DMS153 treated with DMSO at 0.1 percent for 48 hours (cell line): ENCODE measurements at regions not wholly inside any gene's neighbourhood (a gene's known extent, or its start where the extent isn't known, plus 50 kb on each side); places are given as distances from the start of the nearest gene placed in this dataset.
"Not testable (repeated sequence)": the region's sequence is repeated elsewhere in the genome, so short reads cannot be mapped to it uniquely, and the experiment has no call there.

Experiments
- DNase-seq: peaks from one replicate; lab custom pipeline; 2025; ENCODE audit not compliant: unreplicated experiment; lab: John Stamatoyannopoulos, UW

DNA sequence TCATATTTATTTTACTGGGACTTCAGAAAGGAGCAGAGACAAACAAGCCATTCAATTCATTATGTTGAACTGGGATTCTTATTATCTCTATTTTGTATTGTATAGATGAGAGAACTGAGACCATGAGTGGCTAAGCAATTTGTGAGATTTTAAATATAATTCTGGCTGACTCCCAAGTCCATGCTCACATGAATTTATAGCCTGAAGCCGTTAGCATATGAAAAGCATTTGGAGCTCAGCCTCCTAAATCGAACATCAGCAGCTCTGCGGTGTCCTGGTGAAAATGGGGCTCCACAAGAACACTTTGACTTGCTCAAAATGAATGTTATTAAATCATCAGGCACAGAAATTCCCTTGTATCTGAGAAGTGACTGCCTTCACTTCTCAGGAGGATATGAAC lies 96.8 kb upstream of the DPT start:
- no peak for DNase-seq

DNA sequence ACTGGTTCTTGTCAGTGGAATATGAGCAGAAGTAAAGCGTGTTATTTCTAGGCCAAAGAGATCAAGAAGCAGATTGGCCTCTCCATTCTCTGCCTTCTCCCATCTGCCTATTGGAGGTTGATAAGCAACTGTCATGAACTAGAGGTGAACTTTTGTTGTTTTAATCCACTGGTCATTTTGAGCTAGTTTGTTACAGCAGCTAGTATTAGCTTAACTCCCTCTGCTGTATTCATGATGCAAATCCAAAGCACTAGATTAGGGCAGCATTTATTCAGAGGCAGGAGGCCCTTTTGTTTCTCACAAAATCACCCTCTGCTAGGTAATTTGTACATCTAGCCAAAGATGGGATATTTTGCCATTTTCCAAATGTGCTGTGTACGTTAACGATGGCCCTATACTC lies 97.3 kb upstream of the DPT start:
- DNase-seq = no peak

DNA sequence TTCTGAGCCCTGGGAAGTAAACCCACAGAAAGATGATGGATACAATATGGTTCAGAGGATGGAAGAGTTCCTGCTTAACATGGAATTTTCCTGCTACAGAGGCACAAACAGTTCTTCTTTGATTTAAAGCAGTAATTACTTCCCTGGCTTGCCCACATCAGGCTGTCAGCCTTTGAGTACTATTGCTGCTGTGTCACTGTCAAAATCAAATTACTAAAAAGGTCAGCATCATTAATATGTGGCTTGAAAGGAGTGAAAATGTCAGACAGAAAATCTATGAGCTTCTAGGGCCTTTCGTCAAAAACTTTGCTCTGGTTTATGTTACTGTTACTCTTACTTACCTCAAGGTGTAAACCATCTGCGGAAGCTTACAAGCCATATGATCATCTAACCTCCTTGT lies 98.6 kb upstream of the DPT start:
- no peak for DNase-seq

DNA sequence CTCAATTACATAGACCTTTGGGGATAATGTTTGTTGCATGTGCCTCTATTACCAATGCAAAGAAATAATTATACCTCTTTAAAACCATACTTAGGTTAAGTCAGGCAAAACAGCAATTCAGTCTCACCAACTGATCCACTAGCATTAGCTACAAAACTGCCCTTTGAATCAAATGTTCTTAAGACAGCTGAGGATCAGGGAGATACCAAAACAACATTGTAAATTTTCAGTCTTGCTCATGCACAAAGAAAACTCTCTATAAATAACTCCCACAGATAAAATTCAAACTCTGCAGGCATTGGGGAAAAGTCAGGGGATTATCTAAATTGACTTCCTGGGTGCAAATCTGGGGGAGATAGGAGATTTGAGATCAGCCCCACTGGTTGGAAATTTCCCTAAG lies 100.9 kb upstream of the DPT start:
- DNase-seq = no peak

DNA sequence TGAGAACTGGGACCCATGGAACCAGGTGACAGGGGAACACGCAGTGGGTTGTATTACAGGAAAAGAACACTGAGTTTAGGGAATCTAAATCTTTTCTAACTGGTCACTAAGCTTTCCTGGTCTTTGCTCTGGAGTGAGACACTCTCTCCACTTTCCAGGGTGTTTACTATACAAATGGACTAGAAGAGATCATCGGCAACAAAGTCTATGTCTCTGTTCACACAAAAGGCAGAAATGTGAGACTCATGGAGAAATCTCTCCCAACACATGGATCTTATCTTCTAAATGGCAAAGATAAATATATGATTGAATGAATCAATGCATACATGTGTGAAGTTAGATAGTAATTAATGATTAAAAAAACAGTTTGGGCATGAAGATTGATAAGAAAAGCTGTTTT lies 101.6 kb upstream of the DPT start:
- no peak for DNase-seq

DNA sequence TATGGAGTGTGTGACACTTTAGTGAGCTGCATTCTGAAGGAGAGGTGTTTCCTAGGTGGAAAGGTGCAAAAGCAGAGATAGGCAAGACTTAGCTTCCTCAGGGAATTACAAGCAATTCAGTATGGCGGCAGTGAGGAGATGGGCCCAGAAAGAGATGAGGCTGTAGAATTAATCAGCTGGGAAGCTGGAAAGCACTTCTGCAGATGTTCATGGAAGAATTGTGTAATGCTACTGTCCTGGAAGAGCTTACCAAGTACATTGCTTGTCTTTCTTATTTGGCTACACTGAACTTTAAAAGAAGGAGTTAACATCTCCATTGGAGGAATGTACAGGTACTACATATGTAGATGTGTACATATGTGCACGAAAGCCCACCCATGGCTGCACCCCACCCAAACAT lies 103.7 kb upstream of the DPT start:
- no peak for DNase-seq

DNA sequence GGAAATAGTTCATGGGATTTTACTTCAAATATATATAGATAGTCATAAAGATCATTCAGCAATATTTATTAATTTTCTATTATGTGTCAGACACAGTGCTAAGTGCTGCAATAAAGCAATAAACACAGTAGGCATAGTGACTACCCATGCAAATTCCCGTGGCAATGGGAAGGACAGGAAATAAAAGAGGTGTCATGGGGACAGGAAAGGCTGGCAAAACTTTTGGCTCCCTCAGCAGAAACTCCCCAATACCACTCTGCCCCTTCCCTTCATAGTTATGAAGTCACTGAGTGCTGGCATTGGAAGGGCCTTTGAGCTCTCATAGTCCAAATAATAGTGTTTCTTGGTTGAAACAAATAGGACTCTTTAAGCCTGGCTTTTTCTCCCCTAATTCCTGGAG lies 104.4 kb upstream of the DPT start:
- no peak for DNase-seq

DNA sequence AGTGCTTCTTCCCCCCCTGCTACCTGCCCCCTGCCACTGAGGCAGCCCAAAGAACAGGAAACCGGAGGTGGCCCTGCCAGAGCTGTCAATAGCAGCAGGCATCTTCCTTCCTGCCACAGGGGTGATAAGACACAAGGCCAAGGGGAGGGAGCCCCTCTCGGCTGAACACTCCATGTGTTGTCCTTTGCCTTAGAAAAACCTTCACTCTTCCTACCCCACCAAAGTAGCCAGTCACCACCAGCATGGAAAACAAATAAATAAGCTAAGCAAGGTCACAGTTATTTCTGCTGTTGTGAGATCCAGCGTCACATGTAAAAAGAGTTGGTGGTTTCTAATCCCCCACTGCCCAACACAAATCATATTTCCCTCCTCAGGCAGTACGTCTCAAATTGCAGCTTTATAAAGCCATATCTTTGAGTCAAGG lies 104.8 kb upstream of the DPT start:
- no peak for DNase-seq

DNA sequence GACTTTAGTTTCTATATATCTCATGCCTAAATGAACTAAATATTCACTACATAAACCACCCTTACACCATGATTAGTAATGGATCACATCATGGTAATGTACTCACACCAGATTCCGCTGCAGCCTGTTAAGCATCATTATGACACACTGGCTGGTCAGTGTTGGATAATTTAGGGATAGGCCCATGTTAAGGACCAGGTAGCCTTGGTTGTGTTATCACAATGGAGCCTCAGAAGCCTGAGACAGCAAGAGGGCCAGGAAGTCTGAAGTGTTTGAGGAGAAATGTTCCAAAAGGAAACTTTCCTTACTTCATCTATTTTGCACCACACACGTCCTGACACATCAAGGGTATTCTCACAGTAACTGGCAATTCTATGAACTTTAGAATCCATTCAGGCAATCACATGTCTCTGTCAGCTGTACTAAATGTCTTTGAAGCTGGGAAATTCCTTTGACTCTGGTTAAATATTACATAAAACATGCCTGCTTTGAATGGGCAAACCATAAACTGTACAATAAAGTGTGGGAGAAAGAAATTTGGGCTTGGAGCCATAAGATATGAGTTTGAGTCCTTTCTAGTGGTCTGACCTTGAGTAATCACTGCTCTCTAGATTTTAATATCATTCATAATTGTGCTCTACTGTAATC lies 105.3 kb upstream of the DPT start:
- DNase-seq = no peak

DNA sequence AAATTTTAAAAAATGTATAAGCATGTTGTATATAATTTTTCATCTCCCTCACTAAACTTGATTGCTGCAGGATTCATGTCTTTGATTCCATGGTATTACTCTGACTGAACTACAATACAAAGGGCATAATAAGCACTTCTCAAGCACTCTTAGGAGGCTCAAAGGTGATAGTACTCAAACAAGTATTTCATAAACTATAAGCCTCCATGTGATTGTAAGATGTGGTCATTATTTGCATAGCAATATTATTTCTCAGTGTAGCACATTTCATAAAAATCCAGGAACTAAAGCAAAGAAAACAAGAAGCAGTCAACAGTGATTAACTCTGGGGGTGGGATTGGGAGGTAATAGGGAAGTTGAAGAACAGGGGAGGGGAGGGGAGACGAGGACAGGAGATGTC lies 106.2 kb upstream of the DPT start:
- no peak for DNase-seq

DNA sequence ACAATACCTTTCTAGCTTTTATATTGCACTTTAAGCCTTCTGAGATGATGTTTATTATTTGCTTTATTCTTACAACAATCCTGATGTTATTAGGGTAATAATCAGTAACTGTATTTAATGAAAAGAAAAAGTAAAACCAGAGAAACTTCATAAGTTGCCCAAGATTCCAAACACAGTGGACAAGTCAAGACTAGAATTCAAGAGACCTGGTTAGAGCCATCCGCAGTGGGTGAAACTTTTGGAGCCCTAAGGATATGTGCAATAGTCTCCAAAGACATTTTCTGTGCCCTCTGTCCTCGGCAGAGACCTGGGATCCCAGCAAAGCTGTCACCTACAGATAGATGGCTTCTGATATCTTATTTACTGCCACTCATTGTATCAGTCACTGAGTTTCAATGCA lies 106.8 kb upstream of the DPT start:
- no peak for DNase-seq

DNA sequence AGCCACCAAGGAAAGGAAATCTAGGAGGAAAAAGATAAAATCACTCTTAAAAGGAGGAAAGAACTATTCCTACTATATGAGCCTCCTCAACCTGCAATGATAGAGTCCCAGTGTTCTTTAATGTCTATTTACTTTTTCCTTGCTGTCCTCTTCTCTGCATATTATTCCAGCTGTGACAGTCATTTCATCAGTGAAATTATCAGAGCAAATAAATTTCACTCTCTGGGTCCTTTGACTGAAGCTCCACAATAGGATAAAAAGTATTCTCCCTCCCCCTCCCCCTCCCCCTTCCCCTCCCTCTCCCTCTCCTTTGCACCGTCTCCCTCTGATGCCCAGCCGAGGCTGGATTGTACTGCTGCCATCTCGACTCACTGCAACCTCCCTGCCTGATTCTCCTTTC lies 107.5 kb upstream of the DPT start:
- no peak for DNase-seq

DNA sequence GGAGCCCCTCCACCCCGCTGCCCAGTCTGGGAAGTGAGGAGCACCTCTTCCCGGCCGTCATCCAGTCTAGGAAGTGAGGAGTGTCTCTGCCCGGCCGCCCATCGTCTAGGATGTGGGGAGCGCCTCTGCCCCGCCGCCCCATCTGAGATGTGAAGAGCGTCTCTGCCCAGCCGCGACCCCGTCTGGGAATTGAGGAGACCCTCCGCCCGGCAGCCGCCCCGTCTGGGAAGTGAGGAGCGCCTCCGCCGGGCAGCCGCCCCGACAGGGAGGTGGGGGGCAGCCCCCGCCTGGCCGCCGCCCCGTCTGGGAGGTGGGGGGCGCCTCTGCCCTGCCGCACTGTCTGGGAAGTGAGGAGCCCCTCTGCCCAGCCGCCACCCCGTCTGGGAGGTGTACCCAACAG lies 108.2 kb upstream of the DPT start:
- DNase-seq = not testable (repeated sequence)

DNA sequence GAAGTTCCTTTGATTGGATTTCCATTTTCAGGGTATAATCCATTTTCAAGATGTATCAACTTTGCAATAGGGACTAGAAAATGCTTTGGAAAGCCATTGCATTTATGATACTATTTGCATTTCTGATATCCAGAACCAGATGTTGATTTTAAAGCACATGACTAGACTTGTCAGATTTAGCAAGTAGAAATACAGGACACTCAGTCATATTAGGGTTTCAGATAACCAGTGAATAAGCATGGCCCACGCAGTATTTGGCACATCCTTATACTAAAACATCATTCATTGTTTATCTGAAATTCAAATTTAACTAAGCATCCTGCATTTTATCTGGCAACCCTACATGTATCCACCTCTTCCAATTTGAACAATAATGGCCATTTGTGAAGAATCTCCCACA lies 113.3 kb upstream of the DPT start:
- DNase-seq = no peak

DNA sequence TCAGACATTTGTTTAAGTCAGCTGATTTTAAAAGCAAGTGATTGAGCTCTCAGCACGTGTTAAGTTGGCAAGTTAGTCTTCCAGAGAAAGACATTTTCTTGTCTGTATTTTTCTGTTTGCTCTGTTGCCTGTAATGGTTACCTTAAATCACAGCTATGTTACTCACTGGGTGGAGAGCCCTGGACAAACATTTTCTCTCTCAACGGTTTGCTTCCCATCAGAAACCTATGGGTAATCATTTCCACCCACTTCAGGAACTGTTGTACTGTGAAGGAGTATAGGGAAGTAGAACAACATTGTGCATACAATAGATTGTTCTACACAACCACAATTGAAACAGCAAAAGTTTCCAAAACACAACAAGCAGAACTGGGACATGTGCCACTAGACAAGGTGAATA lies 113.9 kb upstream of the DPT start:
- peak; percentile 34 for DNase-seq

DNA sequence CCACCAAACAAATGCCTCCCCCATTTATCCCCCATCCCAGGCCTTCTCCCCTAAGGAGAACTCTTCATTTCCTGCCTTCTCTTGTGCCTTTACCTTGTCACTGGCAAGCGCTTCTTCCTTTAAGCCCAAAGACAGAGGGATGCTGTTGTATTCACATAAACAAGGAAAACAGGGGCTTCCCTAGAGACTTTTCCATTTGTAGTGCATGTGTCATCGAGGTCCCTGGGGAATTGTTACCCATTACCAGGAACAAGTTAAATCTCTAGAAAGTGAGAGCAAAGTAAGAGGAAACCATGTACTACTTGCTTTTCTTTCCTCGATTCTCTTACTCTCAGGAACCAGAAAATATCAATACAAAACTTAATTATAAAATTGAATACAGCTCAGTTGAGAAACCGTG lies 114.4 kb upstream of the DPT start:
- DNase-seq = no peak

DNA sequence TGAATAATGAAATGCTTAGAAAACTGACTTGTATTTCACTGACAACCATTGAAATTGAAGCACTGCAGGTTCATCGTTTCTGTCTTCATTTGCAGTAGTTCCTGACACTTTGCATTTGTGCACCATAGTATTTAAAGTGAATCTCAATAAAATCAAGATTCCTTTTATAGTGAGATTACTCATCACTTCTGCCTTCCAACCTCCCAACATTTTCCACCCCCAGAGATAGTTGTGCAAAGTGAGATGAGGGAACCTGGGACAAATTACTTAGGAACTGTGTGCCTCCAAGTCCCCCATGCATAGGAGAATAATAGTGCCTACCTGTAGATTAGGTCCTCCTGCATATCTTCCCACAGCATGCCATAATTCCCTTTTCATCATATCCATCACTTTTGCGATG lies 114.9 kb upstream of the DPT start:
- no peak for DNase-seq

DNA sequence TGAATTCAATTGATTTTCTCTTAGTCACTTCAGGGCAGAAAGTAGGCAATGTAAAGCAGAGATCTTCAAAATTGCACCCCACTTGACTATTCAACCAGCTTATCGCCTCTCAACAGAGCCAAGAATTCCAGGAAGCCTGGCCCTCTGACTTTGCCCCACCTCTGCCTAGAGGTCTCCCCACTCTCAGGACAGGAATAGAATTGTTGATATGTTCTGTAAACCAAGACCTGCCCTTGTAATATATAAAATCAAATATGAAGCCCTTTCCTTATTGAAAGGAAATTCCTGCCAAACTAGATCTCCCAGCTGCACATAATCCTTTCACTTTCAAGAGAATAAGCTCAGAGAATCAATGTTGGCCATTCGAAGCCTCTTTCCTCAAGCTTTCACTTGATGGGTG lies 116.1 kb upstream of the DPT start:
- no peak for DNase-seq

DNA sequence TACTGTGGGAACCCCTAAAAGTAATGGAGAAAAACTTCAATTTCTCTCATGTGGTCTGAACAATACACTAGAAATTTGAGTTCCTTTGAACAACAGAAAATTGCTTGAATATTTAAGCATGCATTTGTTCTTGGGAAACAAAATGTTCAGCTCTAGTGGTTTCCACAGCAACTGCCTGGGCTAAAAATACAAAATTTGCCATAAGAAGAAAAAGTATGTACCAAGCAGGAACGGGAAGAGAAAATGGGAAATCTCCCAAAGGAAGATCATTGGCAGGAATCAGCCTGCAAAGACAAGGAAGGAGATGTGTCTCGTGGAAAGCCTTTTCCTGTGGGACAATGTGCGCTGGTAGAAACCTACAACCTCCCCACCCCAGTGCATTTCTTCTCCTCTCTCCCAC lies 119.0 kb upstream of the DPT start:
- no peak for DNase-seq

DNA sequence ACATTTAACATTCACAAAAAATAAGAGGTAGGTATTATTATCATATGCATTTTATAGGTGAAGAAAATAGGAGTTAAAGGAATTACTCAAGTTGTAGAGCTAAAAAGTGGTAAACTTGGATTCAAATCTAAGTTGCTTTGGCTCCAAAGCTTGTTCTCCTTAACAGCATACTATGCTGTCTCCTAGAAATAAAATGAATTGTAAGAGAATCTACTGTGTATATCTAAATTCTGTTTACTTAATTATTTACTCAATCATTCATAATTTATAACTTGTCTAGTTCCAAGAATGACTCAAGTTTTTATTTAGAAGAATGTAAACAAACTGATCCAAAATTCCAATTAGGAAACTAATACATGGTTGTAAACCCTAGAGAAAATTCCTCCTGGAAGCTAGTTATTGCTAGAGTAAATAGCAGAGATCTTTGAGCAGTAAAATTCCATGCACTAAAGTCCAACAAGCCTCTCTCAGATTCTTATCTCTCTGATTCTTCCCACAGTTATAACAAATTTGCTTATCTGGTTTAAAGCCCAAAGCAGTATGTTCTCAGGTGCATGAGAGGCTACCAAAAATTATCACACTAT lies 132.5 kb upstream of the DPT start:
- no peak for DNase-seq

DNA sequence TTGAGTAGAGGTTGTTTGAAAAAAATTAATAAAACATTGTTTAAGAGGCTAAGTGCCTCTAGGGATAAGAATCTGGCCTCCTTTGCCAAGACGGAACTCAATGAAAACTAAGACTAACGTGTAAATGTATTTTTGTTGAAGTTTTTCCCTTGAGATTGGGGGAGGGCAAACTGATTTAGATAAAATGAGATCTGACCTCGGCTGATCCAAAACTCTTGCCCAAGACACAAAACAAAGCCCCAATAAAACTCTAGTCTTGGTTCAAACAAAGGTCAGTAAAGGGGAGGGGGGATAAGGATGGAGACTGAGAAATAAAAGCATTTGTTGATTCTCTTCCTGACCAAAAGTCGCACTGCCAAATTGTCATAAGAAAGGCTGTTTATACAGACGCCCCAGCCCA lies 134.8 kb upstream of the DPT start:
- no peak for DNase-seq

DNA sequence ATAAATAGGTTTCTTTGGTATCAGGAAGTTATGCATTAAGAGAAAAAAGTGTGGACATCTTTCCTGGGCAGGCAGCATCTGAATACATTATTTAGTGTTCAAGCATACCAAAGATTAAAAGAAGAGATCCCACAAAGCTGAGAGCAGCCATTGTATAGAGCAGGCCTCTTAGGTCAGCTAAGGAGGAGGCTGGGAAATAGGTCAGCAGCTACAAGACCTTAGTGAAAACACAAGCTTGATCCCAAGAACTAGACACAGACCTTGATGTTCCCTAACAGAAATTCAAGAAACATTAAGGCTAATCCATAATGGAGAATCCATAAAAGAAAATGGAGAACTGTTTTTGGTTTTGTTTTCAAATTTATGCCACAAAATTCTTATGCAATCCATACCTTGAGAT lies 135.3 kb upstream of the DPT start:
- DNase-seq = no peak

DNA sequence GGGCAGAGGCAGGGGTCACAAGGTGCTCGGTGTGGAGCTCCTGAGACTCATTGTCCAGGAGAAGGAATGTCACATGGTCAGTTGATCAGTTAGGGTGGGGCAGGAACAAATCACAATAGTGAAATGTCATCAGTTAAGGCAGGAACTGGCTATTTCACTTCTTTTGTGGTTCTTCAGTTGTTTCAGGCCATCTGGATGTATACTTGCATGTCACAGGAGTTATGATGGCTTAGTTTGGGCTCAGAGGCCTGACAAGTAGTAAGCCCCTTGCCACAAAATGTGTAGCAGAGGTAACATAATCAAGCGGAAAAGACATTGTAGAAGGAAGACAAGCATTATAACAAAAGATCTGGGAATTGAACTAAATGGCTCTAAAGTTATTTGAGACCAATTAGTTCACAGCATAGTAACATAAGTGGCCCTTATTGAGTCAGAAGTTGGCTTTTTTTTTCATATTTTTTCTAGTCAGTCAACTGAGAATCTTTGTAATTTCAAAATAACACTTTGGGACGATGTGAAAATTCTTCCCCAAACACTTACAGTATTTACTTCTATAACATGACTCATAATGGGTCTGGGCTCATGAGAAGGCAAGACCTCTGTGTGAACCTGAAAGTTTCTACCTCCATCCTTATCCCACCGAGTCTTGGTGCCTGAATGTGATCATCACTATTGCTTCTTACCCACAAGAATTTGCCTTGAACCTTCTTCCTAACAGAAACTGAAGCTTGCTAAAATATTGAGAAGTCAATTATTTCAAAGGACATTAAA lies 137.0 kb upstream of the DPT start:
- no peak for DNase-seq
